Jurkat, Clone E6-1 (cell line): ENCODE measurements at regions not wholly inside any gene's neighbourhood (a gene's known extent, or its start where the extent isn't known, plus 50 kb on each side); places are given as distances from the start of the nearest gene placed in this dataset.
"Not testable (repeated sequence)": the region's sequence is repeated elsewhere in the genome, so short reads cannot be mapped to it uniquely, and the experiment has no call there.

Experiments used
- DNase-seq: peaks from one replicate; pipeline ENCODE4 v3.0.0-alpha.2; 2011; ENCODE audit warnings: low read depth, low spot score
- H3K4me3 ChIP-seq: 2 replicates; pipeline ENCODE4 v1.5.1; 2011; ENCODE audit warnings: mild to moderate bottlenecking, low read length, control low read depth, moderate library complexity

- no peak overlapping the region for H3K4me3 ChIP-seq
- no peak for DNase-seq
These were observed 339.0 kb upstream of the SULF2 start for GRCh38 chr20:48124181-48124782.

DNA sequence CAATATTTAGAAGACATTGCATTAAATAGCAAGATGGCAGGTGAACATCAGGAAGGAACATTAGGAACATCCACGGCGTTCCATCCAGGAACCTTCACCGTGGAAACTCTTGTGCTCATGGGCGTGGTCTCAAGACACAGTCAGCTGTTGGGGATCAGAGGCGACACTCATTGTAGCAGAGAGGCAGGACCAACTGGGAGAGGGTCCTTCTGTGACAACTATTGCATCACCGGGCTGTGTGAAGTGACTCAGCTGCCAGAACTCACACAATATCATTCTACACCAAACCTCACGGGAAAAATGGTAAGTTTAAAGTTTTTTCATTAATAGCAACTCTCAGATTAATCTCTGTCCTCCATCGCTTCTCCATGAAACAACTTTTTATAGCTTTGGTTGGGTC lies 334.8 kb upstream of the SULF2 start:
- no peak for DNase-seq
- H3K4me3 ChIP-seq: no peak overlapping the region

- not testable (repeated sequence) for DNase-seq
These were observed 334.1 kb upstream of the SULF2 start for GRCh38 chr20:48119389-48119788.

DNA sequence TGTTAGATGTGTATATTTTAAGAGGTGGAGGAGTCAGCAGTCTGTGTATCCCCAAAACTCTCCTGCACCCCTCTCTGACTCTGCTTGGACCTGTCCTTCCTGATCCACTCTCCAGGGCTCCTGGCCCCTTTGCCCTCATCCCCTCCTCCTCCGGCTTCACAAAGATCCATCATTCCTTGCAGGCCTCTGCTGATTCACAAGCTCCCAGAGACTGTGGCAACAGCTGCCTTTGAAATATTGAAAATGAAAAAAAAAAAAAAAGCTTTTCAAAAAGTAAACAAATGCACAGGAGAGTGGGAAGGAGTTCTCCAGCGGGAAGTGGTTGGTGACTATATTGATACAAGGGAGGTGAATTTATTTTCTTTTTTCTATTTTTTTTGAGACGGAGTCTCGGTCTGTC lies 330.2 kb upstream of the SULF2 start:
- H3K4me3 ChIP-seq: no peak overlapping the region
- DNase-seq: no peak

More at GRCh38 chr20:48119389-48119788, 334.1 kb upstream of the SULF2 start:
- not testable (repeated sequence) for H3K4me3 ChIP-seq

DNA sequence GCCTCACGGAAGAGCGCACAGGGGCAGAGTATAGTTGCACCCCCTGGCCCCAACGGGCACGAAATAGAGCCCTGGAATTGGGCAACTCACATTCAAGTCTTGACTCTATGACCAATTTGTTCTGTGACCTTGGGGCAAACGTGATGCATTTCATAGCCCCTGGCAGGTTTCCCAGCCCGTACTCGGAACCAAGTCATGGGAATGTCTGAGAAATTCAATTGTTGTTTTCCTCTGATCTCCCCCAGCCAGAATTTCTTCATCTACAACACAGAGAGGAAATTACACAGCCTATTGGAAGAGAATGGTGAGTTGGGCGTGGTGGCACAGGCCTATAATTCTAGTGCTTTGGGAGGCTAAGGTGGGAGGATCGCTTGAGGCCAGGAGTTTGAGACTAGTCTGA lies 322.3 kb upstream of the SULF2 start:
- H3K4me3 ChIP-seq: no peak overlapping the region
- no peak for DNase-seq

DNA sequence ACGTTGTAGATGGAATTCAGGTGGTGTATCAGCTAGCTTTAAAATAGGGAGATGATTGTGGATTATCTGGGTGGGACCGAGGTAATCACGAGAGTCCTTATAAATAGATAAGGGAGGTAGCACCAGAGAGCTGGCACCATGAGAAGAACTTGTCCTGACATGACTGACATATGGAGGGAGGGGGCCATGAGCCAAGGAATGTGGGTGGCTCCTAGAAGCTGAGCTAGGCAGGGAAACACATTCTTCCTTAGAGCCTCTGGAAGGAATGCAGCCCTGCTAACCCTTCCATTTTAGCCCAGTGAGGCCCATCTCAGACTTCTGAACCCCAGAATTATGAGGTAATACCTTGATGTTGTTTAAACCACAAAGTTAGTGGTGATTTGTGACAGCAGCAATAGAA lies 321.1 kb upstream of the SULF2 start:
- no peak for DNase-seq
- no peak overlapping the region for H3K4me3 ChIP-seq

- no peak overlapping the region for H3K4me3 ChIP-seq
- no peak for DNase-seq
These were observed 320.2 kb upstream of the SULF2 start for GRCh38 chr20:48105526-48105925.

DNA sequence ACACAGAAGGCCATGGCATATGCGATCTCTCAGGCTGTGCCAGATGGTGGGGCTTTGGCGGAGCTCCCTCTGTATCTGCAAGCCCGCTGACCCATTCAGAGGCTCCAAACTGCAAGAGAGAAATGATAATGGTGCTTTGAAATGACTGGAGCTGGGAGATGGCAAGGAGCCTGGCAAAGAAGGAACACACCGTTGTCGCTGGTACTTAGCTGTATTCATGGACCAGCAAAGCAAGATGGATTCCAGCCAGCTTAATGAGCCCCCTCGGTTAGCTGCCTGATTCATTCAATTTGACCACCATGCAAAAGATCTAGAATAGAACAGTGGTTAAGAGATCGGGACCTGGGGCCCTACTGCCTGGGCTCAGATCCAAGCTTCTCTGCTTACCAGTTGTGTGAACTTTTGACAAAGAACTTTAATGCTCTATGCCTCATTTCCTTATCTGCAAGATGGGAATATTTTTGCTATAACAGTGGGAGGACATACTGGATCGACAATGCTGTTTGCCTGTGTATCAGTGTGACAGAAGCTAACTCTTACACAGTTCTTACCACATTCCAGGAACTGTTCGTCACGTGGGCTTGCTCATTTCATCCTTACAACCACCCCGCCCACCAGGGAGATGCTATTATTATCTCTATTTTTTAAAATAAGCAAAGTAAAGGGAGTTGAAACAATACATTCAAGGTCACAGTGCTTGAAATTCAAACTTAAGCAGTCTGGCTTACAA lies 317.8 kb upstream of the SULF2 start:
- DNase-seq: no peak
- no peak overlapping the region for H3K4me3 ChIP-seq

DNA sequence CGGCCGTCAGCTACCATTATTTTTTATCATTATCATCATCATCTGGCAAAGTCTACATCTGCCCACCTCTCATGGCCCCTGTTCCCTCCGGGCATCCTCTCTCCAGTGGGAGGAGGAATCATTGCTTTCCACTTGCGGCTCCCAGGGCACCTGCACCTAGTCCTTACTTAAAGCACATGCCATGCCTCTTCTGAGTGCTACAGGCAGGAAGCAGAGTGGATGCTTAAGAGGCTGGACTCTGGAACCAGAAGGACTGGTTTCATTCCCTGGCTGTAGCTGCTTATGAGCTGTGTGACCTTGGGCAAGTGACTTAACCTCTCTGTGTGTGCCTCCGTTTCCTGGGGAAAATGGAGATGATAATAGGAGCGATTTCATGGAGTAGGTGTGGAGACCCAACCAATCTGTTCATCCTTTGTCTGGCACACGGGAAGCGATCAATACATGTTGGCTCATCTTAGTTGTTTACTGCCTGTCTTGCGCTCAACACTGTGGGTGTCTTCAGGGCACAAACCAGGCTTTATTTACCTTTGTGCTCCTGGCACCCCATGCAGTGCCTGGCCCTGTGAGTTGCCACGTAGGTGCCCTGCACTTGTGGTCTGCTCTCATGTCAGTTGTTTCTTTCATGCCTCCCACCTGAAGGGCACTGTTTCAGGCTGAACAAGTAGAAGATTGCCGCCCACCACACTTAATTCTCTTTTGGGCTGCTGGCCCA lies 317.0 kb upstream of the SULF2 start:
- H3K4me3 ChIP-seq: no peak overlapping the region
- no peak for DNase-seq

- DNase-seq: no peak
These were observed 315.2 kb upstream of the SULF2 start for GRCh38 chr20:48100483-48100882.

DNA sequence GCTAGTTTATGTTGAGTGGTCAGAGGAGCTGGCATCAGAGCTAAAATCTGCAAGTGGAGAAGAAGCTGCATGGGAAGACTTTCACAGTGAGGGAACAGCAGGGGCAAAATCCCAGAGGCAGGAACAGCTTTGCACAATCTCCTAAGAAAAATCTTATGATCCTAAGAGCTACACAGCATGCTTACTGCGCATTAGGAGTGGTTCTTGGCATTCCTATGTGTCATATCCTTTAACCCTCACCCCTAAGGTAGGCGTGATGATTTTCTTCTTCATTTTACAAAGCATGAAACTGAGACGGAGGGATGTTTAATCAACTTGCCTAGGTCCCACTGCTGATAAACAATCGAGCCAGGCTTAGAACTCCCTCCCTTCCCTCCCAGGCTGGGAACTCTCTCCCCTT lies 313.6 kb upstream of the SULF2 start:
- DNase-seq: no peak
- no peak overlapping the region for H3K4me3 ChIP-seq

More at GRCh38 chr20:48100483-48100882, 315.2 kb upstream of the SULF2 start:
- H3K4me3 ChIP-seq: no peak overlapping the region

DNA sequence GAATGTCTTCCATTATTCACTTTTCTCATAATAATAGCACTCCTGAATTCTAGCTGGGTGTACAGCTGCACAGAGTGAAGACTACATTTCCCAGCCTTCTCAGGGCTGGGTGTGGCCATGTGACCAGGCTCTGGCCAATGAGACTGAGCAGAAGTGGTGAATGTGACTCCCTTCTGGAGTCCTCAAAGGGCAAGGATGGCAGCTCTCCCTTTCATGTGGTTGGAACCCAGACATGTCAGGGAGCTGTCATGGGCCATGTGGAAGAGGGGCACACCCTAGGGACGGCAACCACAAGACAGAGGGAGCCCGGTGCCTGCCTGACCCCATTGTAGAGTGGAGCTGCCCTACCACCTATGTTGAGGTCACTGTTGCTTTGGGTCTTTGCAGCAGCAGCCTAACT lies 312.8 kb upstream of the SULF2 start:
- H3K4me3 ChIP-seq: no peak overlapping the region

DNA sequence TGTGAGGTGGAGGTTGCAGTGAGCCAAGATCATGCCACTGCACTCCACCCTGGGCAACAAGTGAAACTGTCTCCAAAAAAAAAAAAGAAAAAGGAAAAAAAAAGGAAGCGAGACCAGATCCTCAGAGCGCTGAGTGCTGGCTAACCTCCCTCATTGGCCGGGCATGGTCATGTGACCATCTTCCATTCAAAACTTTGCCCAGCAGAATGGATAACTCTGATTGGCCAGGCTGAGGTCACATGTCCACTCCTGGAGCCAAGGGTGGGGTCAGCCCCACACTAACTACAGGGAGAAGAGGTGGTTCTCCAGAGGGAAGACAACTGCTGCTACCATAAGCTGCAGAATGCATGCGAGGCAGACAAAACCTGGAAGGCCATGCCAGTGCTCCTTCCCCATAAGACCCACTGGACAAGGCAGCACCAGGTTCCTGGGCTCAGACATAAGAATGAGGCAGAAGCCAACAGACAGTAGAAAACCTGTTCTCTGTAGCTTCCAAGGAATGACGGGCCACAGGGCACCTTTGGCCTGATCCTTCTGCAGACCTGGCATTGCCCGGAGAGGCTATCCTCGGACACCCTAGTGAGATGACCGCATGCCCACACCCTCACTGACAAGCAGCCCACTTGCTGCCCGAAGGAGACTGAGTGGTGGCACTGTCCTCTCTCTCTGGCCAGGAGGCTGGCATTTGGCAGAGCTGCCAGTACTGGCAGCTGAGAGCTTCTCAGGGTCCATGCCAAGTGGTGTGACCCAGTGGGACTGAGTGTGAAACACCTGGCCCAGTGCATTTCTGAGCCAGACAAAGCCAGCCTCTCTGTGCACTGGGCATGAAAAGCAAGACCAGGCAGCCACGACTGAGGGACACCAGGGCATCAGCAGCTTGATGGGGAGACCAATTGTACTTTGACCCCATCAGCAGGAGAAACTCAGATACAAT lies 311.9 kb upstream of the SULF2 start:
- DNase-seq: no peak
- no peak overlapping the region for H3K4me3 ChIP-seq

More for the DNA sequence above, 312.8 kb upstream of the SULF2 start:
- DNase-seq: peak; percentile 38

GRCh38 chr20:48096212-48096875 lies 311.1 kb upstream of the SULF2 start:
- no peak for DNase-seq
- H3K4me3 ChIP-seq: no peak overlapping the region

- DNase-seq: no peak
- H3K4me3 ChIP-seq: no peak overlapping the region
These were observed 309.7 kb upstream of the SULF2 start for GRCh38 chr20:48094944-48095343.

DNA sequence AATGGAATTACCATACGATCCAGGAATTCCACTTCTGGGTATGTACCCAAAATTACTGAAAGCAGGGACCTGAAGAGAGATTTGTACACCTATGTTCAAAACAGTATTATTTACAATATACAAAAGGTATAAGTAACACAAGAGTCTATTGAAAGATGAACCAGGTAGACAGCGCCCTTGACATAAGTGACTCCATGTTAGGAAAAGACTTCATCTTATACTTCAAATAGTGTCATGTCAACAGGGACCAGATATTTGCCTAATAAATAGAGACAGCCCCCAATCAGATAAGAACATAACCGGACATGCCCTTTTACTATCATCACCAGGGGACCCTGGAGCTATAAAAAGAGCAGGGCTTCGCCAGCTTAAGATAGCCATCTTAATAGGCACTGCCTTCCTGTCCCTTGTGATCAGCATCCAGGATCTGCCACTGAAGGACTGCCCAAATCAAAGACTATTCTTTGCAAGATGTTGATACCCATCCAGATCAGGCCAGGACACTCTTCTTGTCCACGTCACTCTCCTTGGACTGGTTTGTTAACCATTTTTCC lies 309.0 kb upstream of the SULF2 start:
- DNase-seq: no peak
- H3K4me3 ChIP-seq: no peak overlapping the region

DNA sequence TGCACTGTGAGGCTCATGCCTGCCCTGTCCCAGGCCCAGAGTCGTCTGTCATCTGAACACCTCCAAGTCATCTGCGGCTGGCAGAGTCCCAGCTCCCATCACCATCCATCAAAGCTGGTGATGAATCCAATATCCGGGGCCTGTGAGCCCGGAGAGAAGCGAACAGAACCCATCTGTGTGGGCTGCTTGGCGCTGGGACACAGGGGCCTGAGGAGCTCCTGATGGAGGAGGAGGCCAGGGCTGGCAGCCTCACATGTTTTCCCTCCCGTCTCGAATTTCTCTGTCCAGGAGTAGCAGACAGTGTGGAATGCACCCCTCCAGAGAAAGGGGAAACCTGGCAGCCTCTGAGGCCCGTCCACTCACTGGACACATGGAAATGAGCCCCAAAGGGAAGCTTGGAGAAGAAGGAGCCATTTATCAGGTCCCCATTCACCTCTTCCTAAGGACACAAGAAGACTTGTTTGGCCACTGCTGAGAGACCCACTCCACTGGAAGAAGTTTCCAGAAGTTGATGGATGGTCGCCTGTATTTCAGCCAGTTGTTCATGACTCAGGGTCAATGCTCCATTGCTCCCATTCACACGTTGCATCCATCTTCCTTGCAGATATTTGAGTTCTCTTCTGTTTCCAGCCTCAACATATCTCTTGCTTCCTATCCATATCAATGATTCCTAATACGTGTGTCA lies 307.5 kb upstream of the SULF2 start:
- H3K4me3 ChIP-seq: no peak overlapping the region
- no peak for DNase-seq

GRCh38 chr20:48090784-48091183 lies 305.5 kb upstream of the SULF2 start:
- no peak for DNase-seq

More at GRCh38 chr20:48090784-48091183, 305.5 kb upstream of the SULF2 start:
- H3K4me3 ChIP-seq: no peak overlapping the region
